WTC11 (cell line): ENCODE measurements at regions not wholly inside any gene's neighbourhood (a gene's known extent, or its start where the extent isn't known, plus 50 kb on each side); places are given as distances from the start of the nearest gene placed in this dataset.
A peak's percentile ranks its signal among the peaks of the same experiment; 100 is the strongest.

Experiments used
- ATAC-seq: fragments of 200-7000 bp; cut with Tn5 transposase; 2 replicates; pipeline ENCODE4 v1.10.0; 2021; ENCODE audit warnings: mild to moderate bottlenecking, moderate library complexity
- CTCF ChIA-PET: fragments of 300-600 bp; sonication (Branson Sonifier 250); formaldehyde crosslinking; loops from one replicate; lab custom pipeline; 2021; ENCODE audit warnings: antibody characterized with exemption; lab: Charles Lee
- POLR2A ChIA-PET: fragments of 350-600 bp; sonication (Branson Sonifier 250); formaldehyde crosslinking; loops from one replicate; lab custom pipeline; 2021; ENCODE audit warnings: antibody characterized with exemption; lab: Charles Lee
- DNase-seq: peaks from one replicate; pipeline ENCODE4 v3.0.0; 2021; ENCODE audit warnings: low spot score
- H3K27ac Mint-ChIP-seq: 2 replicates; pipeline ENCODE4 v1.8.0; 2021; ENCODE audit warnings: mixed read lengths
- H3K27me3 Mint-ChIP-seq: 2 replicates; pipeline ENCODE4 v1.8.0; 2021; ENCODE audit warnings: low read depth, mild to moderate bottlenecking, moderate library complexity, mixed read lengths
- H3K36me3 Mint-ChIP-seq: 2 replicates; pipeline ENCODE4 v1.8.0; 2021; ENCODE audit warnings: mixed read lengths
- H3K4me1 Mint-ChIP-seq: 2 replicates; pipeline ENCODE4 v1.8.0; 2022; ENCODE audit warnings: mixed read lengths
- H3K4me3 Mint-ChIP-seq: 2 replicates; pipeline ENCODE4 v1.8.0; 2021; ENCODE audit warnings: mild to moderate bottlenecking, moderate library complexity, mixed read lengths
- H3K9me3 Mint-ChIP-seq: 2 replicates; pipeline ENCODE4 v1.8.0; 2021; ENCODE audit warnings: mixed read lengths
- ELF4 ChIP-seq: sonication (generic); formaldehyde crosslinking; IDR thresholded peaks from 2 replicates; pipeline ENCODE4 v1.8.1; 2022; ENCODE audit warnings: low read depth, mild to moderate bottlenecking, moderate library complexity, missing genetic modification reagents
- FOXK1 ChIP-seq: sonication (generic); formaldehyde crosslinking; IDR thresholded peaks from 2 replicates; pipeline ENCODE4 v1.8.0; 2022; ENCODE audit warnings: mild to moderate bottlenecking, moderate library complexity, missing genetic modification reagents
- FOXP1 ChIP-seq: sonication (generic); formaldehyde crosslinking; IDR thresholded peaks from 2 replicates; pipeline ENCODE4 v1.8.0; 2022; ENCODE audit warnings: missing genetic modification reagents, mild to moderate bottlenecking, moderate library complexity, borderline replicate concordance
- GRHL2 ChIP-seq: fragments of 250-450 bp; sonication (Bioruptor Pico); IDR thresholded peaks from 2 replicates; pipeline ENCODE4 v1.8.0; 2022; ENCODE audit warnings: mild to moderate bottlenecking, moderate library complexity; ENCODE audit not compliant: insufficient replicate concordance, severe bottlenecking
- JUN ChIP-seq: sonication (generic); formaldehyde crosslinking; IDR thresholded peaks from 2 replicates; pipeline ENCODE4 v1.8.0; 2023; ENCODE audit warnings: mild to moderate bottlenecking, missing genetic modification reagents
- KAT7 ChIP-seq: sonication (generic); formaldehyde crosslinking; IDR thresholded peaks from 2 replicates; pipeline ENCODE4 v1.8.1; 2023; ENCODE audit warnings: missing genetic modification reagents, mild to moderate bottlenecking, borderline replicate concordance
- NFYB ChIP-seq: sonication (generic); formaldehyde crosslinking; conservative IDR thresholded peaks from 2 replicates; pipeline ENCODE4 v1.8.0; 2022; ENCODE audit warnings: low read depth, missing genetic modification reagents
- SP1 ChIP-seq: sonication (generic); formaldehyde crosslinking; conservative IDR thresholded peaks from 2 replicates; pipeline ENCODE4 v1.8.1; 2022; ENCODE audit warnings: missing genetic modification reagents
- TCF7 ChIP-seq: sonication (generic); formaldehyde crosslinking; IDR thresholded peaks from 2 replicates; pipeline ENCODE4 v1.8.0; 2022; ENCODE audit warnings: mild to moderate bottlenecking, low read depth, missing genetic modification reagents, moderate library complexity
- TEAD1 ChIP-seq: sonication (generic); formaldehyde crosslinking; IDR thresholded peaks from 2 replicates; pipeline ENCODE4 v1.8.0; 2022; ENCODE audit warnings: mild to moderate bottlenecking, missing genetic modification reagents
- TEAD4 ChIP-seq: sonication (generic); formaldehyde crosslinking; IDR thresholded peaks from 2 replicates; pipeline ENCODE4 v1.8.0; 2022; ENCODE audit warnings: mild to moderate bottlenecking, missing genetic modification reagents
- TP53 ChIP-seq: sonication (generic); formaldehyde crosslinking; IDR thresholded peaks from 2 replicates; pipeline ENCODE4 v1.8.1; 2023; ENCODE audit warnings: mild to moderate bottlenecking, missing genetic modification reagents
- ZNF232 ChIP-seq: sonication (generic); formaldehyde crosslinking; IDR thresholded peaks from 2 replicates; pipeline ENCODE4 v1.8.0; 2022; ENCODE audit warnings: mild to moderate bottlenecking, missing genetic modification reagents
- TF ChIP-seq, protein P1 (sequence below): sonication (generic); formaldehyde crosslinking; IDR thresholded peaks from 2 replicates; pipeline ENCODE4 v1.8.0; 2023; ENCODE audit warnings: missing genetic modification reagents, mild to moderate bottlenecking, borderline replicate concordance
- TF ChIP-seq, protein P2 (sequence below): sonication (generic); formaldehyde crosslinking; IDR thresholded peaks from 2 replicates; pipeline ENCODE4 v1.8.0; 2023; ENCODE audit warnings: missing genetic modification reagents
- TF ChIP-seq, protein P3 (sequence below): fragments of 250-450 bp; sonication (Bioruptor Pico); conservative IDR thresholded peaks from 2 replicates; pipeline ENCODE4 v1.9.0; 2021; ENCODE audit warnings: mild to moderate bottlenecking
- TF ChIP-seq, protein P4 (sequence below): sonication (generic); formaldehyde crosslinking; IDR thresholded peaks from 2 replicates; pipeline ENCODE4 v1.8.1; 2022; ENCODE audit warnings: low read depth, missing genetic modification reagents, borderline replicate concordance
- TF ChIP-seq, protein P5 (sequence below): sonication (generic); formaldehyde crosslinking; IDR thresholded peaks from 2 replicates; pipeline ENCODE4 v1.8.1; 2022; ENCODE audit warnings: low read depth, mild to moderate bottlenecking, moderate library complexity, missing genetic modification reagents, borderline replicate concordance

DNA sequence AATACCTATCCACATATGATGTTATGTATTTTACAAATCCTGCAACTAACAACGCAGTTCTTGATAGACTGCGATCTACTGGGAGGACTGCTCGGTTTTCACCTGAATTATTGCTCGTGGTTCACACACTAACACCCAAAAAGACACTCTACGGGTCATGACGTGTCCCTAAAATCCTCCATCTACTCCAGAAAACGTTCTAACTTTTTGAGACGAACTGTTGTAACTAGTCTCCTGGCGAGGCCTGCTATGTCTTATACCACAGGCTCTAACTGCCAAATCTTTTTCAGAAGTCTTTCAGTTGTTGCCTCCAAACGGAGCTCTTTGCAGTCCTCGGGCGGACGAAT, 108.2 kb downstream of the KCNRG start (continued):
- TF ChIP-seq, protein P1, sequence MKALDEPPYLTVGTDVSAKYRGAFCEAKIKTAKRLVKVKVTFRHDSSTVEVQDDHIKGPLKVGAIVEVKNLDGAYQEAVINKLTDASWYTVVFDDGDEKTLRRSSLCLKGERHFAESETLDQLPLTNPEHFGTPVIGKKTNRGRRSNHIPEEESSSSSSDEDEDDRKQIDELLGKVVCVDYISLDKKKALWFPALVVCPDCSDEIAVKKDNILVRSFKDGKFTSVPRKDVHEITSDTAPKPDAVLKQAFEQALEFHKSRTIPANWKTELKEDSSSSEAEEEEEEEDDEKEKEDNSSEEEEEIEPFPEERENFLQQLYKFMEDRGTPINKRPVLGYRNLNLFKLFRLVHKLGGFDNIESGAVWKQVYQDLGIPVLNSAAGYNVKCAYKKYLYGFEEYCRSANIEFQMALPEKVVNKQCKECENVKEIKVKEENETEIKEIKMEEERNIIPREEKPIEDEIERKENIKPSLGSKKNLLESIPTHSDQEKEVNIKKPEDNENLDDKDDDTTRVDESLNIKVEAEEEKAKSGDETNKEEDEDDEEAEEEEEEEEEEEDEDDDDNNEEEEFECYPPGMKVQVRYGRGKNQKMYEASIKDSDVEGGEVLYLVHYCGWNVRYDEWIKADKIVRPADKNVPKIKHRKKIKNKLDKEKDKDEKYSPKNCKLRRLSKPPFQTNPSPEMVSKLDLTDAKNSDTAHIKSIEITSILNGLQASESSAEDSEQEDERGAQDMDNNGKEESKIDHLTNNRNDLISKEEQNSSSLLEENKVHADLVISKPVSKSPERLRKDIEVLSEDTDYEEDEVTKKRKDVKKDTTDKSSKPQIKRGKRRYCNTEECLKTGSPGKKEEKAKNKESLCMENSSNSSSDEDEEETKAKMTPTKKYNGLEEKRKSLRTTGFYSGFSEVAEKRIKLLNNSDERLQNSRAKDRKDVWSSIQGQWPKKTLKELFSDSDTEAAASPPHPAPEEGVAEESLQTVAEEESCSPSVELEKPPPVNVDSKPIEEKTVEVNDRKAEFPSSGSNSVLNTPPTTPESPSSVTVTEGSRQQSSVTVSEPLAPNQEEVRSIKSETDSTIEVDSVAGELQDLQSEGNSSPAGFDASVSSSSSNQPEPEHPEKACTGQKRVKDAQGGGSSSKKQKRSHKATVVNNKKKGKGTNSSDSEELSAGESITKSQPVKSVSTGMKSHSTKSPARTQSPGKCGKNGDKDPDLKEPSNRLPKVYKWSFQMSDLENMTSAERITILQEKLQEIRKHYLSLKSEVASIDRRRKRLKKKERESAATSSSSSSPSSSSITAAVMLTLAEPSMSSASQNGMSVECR (CRISPR knock-in tag) = no peak
- TF ChIP-seq FOXK1 (no peak), SP1 (CRISPR knock-in tag) (no peak), TCF7 (CRISPR knock-in tag) (no peak), NFYB (CRISPR knock-in tag) (no peak), GRHL2 (CRISPR knock-in tag) (no peak), ZNF232 (CRISPR knock-in tag) (no peak)
- TF ChIP-seq, protein P2, sequence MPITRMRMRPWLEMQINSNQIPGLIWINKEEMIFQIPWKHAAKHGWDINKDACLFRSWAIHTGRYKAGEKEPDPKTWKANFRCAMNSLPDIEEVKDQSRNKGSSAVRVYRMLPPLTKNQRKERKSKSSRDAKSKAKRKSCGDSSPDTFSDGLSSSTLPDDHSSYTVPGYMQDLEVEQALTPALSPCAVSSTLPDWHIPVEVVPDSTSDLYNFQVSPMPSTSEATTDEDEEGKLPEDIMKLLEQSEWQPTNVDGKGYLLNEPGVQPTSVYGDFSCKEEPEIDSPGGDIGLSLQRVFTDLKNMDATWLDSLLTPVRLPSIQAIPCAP (CRISPR knock-in tag) = no peak
- TF ChIP-seq, protein P3, sequence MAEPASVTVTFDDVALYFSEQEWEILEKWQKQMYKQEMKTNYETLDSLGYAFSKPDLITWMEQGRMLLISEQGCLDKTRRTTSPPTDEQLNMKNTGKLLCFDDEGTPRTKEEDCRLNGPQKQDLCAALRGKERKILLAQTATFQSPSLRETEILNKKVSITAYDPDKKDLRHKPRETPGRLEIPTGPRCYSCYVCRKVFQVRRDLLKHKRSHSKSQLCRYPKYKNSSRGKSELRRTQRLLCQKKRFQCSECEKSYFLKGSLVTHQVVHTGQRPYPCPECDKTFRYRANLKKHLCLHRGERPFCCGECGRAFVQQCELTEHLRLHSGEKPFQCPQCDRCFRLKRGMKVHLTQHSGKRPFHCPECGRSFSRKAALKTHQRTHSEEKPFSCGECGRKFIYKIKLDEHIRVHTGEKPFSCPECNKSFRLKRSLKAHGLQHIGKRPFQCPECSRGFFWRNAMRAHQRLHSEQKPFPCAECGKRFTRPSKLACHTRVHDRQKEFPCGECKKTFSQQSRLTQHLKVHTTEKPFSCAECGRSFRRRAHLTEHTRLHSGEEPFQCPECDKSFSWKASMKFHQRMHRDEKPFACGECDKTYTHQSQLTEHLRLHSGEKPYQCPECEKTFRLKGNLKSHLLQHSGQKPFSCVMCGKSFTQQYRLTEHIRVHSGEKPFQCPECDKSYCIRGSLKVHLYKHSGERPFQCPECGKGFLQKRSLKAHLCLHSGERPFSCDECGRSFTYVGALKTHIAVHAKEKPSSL (CRISPR knock-in tag) = no peak
- TF ChIP-seq, all 79 proteins: peak for 0

DNA sequence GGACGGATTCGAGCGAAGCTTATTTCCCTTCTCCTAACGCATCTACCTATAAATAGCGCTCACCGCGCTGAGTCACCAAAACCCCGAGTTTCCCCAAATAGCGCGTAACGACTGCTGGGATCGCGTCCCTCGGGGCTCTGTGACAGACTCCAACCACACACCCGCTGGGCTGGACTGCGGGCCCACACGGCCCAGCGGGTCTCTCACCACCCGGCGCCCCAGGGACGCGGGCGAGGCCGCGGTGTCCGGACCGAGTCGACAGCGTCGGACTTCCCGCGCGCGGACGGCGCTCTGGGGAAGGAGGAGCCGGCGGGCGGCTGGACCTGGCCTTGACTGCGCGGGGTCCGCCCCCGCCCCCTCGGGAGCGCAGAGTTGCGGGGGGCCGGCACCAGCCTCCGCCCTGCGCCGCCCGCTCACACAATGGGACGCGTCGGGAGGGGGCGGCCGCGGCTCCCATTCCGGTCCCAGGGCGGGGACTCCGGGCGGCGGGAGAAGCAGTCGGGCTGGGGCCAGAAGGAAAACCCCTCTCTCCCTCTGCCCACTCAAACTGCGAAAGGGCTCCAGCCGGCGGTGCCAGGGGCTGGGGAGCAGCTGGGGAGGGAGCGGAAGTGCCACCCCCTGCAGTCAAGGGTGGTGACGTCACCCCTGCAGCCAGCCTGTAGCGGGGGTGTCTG, 108.8 kb downstream of the KCNRG start:
- Mint-ChIP-seq H3K27ac (no peak overlapping the region), H3K9me3 (no peaks in the 10 kb centered on the region), H3K4me1 (peaks cover 52% of the 10 kb centered on the region), H3K4me3 (peak overlapping the region; percentile 78), H3K27me3 (peaks cover 80% of the 10 kb centered on the region), H3K36me3 (no peaks in the 10 kb centered on the region)
- peak; percentile 87 for DNase-seq
- ChIA-PET CTCF (interaction anchor here (0.7 to 6.3 kb wide), 8 partner anchors 8 to 788 kb away, joined by 5 to 49 read pairs (median 6); partner anchors contain the start of genes SPRYD7 and TRIM13), POLR2A (interaction anchor here (0.8 to 3.6 kb wide), 5 partner anchors 11 to 126 kb away, joined by 3 to 32 read pairs (median 3); partner anchors contain the start of gene TRIM13)
- ATAC-seq = peak; percentile 33
- TF ChIP-seq FOXP1 (no peak; the same call in 1 of the 2 replicates), TEAD4 (CRISPR knock-in tag) (no peak), ZNF232 (CRISPR knock-in tag) (no peak), ELF4 (CRISPR knock-in tag) (0 out of 2 replicates have a peak, but pooled peaks have one; percentile 39), TP53 (peak; percentile 64; the same call in 1 of the 2 replicates), JUN (no peak), NFYB (CRISPR knock-in tag) (peak; percentile 56; the same call in 1 of the 2 replicates), SP1 (CRISPR knock-in tag) (0 out of 2 replicates have a peak, but pooled peaks have one; percentile 32), KAT7 (CRISPR knock-in tag) (no peak), TEAD1 (CRISPR knock-in tag) (0 out of 2 replicates have a peak, but pooled peaks have one; percentile 38)
- TF ChIP-seq, protein P4, sequence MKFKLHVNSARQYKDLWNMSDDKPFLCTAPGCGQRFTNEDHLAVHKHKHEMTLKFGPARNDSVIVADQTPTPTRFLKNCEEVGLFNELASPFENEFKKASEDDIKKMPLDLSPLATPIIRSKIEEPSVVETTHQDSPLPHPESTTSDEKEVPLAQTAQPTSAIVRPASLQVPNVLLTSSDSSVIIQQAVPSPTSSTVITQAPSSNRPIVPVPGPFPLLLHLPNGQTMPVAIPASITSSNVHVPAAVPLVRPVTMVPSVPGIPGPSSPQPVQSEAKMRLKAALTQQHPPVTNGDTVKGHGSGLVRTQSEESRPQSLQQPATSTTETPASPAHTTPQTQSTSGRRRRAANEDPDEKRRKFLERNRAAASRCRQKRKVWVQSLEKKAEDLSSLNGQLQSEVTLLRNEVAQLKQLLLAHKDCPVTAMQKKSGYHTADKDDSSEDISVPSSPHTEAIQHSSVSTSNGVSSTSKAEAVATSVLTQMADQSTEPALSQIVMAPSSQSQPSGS (CRISPR knock-in tag) = 0 out of 2 replicates have a peak, but pooled peaks have one; percentile 15
- TF ChIP-seq, protein P1 (CRISPR knock-in tag) = no peak
- TF ChIP-seq, protein P5, sequence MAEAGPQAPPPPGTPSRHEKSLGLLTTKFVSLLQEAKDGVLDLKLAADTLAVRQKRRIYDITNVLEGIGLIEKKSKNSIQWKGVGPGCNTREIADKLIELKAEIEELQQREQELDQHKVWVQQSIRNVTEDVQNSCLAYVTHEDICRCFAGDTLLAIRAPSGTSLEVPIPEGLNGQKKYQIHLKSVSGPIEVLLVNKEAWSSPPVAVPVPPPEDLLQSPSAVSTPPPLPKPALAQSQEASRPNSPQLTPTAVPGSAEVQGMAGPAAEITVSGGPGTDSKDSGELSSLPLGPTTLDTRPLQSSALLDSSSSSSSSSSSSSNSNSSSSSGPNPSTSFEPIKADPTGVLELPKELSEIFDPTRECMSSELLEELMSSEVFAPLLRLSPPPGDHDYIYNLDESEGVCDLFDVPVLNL (CRISPR knock-in tag) = 0 out of 2 replicates have a peak, but pooled peaks have one; percentile 24
